ENCODE measurements at regions not wholly inside any gene's neighbourhood (a gene's known extent, or its start where the extent isn't known, plus 50 kb on each side); places are given as distances from the start of the nearest gene placed in this dataset.
"Not testable (repeated sequence)": the region's sequence is repeated elsewhere in the genome, so short reads cannot be mapped to it uniquely, and the experiment has no call there.

DNA sequence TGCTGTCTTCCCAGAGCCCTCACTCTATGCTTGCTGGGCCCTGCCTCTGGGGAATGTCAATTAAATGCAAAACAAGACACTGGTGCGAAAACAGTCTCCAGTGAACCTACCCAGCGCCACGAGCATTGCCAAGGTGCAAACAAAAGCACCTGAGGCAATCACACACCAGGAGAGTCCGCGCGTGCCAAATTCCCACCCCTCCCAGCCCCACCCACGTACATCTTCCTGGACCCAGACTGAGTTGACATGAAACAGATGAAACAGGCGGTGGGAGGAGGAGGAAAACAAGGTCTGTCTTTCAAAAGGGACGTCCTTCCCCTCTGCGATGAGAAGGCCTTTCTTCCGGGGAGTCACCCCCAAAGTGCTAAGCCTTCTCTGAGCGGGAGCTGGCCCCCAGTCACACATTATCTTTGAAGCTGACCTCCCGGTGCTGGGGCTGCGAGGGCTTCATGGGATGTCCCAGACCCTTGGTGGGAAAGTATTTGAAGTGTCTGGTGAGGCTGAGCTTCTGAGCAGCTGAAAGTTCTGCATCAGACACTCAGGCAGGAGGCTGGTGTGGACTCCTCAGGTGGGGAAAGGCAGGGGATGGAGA lies 200.4 kb downstream of the AXIN2 start:
- DNase-seq, result no peak

DNA sequence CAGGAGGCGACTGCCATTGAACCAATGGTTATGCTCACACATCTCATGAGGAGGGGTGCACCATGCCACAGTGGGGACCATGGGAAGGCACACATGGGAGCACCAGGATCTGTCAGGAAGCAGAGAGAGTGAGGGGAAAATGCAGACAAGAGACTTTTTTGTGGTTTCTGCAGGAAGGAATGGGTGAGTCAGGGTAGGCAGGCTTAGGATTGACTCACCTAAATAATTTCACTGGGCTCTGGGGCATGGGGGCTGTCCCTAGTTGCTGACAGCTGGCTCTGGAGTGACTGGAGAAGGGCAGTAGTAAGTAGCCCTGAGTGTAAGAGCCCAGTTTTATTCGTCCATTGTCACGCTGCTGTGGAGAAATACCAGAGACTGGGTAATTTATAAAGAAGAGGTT lies 202.4 kb downstream of the AXIN2 start:
- DNase-seq, result no peak

DNA sequence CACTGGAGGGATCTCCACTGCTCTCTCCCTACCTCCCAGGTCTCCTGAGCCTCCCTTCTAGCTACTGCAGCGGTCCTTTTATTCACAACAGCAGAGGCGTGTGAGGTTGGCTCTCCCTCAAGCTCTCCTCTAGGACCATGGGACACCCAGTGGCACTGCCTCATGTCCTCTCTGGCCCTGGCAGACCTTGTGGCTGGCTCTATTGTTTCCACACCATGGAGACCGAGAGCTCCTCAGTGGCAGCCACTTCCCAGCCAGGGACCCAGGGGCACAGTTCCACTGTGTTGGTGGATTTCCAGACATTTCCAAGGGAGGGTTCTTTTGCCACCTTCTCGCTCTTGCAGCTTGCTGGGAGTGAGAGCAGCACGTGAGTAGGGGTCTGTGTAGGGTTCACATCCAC lies 204.9 kb downstream of the AXIN2 start:
- no peak for DNase-seq

DNA sequence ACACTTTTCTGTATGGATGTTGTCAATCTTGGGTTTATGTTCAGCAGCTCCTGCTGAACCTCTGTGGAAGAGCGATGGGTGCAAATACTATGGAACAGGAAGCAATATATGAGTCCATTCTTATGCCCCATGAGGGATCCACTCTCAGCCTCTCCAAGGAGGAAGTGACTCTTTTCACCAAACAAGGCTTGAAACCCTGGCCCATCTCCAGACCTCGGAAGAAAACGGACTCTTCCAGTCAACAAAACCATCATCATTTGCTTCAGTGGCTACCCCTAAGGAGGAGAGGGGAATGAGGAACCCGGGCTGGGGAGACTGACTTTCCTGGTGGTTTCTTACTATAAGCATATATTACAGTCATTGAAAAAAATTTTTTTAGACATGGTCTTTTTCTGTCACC lies 206.2 kb downstream of the AXIN2 start:
- DNase-seq, result no peak

DNA sequence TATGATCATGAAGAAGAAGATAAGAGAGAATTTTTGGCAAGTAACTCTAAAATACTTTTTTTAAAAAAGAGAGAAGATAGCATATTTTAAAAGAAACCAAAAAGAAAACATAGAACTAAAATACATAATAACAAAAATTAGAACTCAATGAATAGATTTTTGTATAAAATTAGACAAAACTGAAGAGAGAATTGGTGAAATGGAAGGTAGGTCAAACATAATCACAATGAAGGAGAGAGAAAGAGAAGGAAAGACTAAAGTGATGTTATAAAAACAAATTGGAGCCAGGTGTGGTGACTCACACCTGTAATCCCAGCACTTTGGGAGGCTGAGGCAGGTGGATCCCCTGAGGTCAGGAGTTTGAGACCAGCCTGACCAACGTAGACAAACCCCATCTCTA lies 211.5 kb downstream of the AXIN2 start:
- no peak for DNase-seq

DNA sequence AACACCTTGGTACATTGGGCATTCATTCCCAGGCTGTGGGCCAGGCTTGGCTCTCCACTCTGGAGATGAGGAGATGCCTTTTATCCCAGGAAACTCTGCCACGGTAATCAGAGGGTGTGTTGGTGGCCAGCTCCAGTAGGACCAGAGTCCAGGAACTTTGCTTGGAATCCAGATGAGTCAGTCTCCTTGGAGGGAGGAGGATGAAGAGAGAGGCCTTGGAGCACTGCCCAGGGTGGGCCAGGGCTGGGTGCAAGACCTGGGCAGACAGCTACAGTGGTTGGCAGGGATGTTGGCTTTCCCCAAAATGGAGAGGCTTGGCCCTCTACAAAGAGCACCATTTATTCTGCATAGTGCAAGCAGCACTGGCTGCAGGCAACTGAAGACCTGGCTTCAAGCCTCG lies 209.0 kb downstream of the RGS9 start:
- no peak for DNase-seq

DNA sequence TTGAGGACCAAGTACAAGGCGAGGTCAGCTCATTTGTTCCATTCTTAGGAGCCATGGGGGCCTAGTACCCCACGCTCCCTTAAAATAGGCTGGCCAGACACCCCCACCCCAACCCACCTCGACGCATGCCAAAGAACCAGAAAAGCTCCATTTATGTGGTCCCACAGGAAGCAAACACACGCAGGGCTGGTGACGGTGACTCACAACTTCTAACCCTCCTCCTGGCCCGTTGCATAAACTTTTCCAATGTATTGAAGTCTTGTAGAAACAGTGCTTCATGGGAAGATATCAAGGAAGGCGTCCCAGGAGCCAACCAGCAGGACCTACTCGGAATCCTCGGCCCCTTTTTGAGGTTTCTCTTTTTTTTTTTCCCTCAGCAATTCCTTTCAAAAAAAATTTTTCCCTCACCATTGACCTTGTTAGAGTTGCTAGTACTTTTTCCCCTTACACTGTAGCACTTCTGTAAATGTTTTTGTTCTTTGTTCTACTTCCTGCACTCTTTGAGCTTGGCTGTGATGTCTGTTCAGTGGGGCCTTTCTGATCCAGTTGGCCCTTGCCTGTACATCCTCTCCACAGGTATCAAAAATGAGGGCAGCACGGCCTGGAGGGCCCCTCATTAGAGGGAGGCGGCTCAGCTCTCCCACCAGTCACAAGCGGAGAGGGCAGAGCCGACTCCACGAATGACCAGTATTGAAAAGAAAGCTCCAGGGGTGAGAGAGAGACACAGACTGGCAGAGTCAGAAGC lies 208.3 kb downstream of the RGS9 start:
- DNase-seq, result no peak

DNA sequence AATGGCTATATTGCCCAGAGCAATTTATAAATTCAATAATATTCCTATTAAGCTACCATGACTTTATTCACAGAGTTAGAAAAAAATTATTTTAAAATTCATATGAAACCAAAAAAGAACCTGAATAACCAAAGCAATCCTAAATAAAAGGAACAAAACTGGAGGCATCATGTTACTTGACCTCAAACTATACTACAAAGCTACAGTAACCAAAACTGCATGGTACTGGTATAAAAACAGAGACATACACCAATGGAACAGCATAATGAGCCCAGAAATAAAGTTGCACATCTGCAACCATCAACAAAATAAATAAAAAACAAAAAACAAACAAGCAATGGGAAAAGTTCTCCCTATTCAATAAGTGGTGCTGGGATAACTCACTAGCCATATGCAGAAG lies 203.2 kb downstream of the RGS9 start:
- DNase-seq, result no peak

DNA sequence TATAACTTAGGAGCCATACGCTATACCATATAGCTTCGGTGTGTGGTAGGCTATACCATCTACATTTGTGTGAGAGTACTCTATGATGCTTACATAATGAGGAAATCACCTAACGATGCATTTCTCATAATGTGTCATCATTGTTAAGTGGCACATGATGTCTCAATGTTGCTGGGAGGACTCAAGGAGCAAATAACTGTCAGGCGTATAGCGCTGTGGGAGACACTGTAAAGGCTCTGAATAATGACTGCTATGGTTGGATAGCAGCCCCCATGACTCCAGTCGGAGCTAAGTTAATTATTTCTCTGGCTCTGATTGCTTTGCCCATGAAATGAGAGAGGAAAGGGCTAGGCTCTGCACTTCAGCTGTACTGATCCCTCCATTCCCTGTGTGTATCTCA lies 197.2 kb downstream of the RGS9 start:
- no peak for DNase-seq

DNA sequence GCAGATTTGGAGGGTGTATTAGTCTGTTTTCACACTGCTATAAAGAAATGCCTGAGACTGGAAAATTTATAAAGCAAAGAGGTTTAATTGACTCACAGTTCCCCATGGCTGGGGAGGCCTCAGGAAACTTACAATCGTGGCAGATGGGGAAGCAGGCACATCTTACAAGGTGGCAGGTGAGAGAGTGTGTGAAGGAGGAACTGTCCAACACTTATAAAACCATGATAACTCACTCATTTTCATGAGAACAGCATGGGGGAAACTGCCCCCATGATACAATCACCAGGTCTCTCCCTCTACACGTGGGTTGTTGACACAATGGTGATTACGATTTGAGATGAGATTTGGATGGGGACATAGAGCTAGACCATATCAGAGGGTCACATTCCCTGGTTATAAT lies 195.6 kb downstream of the RGS9 start:
- no peak for DNase-seq

DNA sequence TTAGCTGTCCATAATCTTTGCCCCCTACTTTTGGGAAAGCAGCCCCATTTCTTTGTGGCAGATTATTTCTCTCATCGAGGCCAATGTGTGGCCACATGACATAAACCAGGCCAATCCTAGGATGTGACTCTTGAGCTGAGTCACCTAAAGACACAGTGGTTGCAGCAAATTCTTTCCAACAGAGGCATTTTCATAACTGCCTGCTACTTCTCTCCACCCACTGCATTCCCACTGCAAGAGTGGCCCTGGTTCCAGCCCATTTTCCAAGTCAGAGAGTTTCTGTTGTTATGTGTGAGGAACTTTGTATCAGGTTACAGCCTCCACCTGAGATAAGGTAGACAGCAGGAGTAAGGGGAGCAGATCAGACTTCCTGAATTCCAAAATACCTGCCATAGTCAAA lies 195.2 kb downstream of the RGS9 start:
- no peak for DNase-seq

DNA sequence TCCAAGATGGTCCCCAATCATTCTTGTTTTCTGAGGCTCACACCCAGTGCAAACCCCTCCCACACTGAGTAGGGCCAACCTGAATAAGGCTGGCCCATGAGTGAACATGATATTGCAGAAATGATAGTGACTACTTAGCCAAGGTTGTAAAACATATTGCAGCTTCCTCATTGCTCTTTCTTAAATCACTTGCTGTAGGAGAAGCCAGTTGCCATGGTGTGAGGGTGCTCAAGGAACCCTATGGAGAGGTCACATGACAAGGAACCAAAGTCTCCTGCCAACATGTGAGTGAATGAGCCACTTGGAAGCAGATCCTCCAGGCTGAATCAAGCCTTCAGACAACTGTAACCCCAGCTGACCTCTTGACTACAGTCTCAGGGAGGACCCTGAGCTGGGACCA lies 191.4 kb downstream of the RGS9 start:
- DNase-seq, result no peak

DNA sequence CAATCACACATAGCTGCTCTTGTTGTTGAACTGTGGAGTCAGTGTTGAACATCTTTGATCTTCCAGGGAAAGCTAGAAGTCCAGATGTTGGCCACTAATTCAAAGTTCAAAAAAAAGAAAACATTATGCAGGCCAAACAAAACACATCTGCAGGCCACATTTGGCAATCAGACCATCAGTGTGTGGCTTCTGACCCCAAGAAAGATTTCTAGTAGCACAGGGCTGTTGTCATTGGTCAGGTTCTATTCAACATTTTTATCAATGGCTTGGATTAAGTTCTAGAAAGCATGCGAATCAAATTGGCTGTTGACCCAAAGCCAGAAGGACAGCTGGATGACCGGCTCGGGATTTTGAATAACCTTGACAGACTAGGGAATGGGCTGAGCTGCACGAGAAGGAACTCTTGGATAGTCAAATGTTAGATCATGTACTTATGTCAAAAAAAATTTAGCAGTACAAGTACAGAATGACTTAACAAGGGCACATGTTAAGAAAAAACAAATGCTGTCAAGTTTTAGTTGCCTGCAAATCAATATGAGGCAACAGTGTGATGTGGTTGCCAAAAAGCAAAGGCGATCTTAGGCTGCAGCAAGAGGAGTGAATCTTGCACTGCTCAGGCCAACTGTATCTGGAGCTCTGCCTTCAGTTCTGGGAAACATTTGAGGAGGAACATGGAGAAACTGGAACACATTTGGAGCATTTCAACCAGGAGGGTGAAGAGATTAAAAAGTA lies 187.6 kb downstream of the RGS9 start:
- no peak for DNase-seq

DNA sequence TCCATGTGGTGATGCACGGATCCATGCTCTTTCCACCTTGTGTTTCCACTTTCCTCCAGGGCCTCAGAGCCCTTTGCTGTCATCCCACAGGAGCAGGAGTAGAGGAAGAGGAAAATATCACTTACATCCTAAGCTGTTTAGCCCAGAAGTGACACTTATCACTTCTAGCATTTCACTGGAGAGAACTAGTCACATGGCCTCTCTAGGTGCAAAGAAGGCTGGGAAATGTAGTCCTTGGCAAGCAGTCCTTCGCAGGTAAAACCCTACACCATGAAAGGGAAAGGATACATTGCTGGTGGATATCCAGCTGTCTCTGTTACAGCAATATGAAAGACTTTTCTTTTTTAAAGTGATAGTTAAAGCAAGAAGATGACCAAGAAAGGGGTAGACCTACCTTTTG lies 185.9 kb downstream of the RGS9 start:
- DNase-seq, result no peak

DNA sequence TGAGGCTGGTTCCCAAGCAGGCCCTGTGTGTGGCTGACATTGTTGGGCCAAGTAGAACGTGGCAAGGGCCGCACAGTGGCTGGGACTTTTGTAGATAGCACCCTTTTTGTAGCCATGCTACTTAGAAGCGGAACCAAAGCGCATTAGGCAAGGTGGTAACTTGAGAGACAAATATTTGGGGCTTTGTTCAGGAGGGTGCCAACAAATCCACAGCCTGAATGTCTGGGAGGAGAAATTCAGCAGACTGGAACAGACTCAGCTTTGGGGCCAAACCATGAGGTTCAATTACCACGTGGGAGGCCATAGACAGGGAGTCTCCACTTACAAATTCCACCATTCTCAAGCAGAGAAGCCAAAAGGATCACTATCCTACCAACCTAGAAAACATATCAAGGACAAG lies 183.7 kb downstream of the RGS9 start:
- DNase-seq, result no peak

DNA sequence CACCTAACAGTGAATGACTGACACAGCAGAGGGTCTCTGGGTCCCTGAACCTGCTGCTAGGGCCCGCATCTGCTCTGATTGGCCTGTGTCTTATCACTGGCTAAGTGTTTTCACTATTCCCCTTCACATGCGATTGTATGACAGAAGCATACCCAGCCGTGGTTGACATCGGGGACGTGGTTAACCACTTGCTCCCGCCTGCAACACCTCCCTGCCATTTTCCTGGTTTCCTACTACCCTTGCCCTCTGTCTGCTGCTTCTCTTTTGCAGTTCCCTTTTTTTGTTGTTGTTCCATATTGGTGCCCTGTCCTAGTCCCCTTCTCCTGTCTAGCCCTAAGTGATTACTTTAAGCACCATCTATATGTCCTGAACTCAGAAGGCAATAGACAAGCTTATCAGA lies 177.0 kb downstream of the RGS9 start:
- no peak for DNase-seq

DNA sequence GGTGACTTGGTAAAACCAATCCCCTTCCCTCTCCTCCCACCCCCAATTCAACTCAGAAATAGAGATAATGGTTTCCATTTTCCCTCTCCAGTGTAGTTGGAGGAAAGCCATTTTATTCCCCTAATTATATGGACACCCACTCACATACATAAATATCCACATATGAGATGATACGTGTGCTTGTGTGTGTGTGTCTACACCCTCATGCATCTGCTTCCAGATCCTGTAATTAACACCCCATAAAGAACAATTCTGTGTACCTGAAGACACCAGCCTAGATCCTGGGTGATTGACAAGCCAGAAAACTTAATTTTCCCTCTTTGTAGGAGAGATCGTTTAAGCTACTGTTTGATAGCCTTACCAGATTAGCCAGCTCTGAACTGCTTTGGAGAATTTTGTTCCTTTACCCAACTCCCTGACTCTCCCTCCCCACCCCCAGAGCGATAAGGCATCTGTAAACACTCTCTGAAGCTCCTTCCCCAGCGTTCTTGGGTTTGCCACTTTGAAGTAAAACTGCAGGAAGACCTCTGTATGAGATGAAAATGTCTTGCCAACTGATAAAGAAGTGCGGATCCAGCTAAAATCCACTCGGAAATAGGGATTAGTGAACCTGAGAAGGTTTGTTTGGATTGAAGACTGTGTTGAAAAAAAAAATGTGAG lies 175.7 kb downstream of the RGS9 start:
- DNase-seq, result no peak

DNA sequence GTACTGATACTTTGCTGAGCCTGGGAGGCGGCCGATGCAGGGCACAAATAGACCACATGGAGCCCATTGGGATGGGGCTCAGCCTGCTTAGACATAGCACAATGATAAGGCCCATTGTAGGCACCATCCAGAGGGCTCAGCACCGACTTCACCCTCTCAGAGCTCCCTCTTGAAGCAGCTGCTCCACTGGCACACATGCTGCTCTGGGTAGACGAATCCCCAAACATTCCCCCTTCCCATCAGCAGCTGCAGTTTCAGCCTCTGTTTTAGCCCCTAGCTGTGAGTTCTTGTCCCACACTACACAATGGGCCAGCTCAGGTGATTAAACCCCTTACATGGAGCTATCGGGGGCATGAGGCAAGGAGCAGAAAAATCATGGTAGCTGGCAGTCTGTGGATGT lies 174.1 kb downstream of the RGS9 start:
- DNase-seq, result no peak

DNA sequence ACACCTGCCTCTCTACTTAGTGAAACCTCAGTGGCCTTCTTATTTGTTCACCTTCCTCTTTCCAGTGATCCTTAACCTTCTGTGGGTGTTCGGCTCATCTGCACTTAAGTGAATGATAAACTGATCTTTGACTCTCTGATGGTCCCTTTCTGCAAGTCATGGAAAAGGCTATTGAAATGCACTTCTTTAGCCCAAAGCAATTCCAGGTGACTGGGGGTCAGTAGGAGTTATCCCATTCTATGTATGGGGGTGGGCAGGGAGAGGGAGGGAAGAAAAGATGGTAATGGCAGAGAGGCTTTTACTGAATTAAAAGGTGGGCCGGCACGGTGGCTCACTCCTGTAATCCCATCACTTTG lies 170.8 kb downstream of the RGS9 start:
- no peak for DNase-seq

DNA sequence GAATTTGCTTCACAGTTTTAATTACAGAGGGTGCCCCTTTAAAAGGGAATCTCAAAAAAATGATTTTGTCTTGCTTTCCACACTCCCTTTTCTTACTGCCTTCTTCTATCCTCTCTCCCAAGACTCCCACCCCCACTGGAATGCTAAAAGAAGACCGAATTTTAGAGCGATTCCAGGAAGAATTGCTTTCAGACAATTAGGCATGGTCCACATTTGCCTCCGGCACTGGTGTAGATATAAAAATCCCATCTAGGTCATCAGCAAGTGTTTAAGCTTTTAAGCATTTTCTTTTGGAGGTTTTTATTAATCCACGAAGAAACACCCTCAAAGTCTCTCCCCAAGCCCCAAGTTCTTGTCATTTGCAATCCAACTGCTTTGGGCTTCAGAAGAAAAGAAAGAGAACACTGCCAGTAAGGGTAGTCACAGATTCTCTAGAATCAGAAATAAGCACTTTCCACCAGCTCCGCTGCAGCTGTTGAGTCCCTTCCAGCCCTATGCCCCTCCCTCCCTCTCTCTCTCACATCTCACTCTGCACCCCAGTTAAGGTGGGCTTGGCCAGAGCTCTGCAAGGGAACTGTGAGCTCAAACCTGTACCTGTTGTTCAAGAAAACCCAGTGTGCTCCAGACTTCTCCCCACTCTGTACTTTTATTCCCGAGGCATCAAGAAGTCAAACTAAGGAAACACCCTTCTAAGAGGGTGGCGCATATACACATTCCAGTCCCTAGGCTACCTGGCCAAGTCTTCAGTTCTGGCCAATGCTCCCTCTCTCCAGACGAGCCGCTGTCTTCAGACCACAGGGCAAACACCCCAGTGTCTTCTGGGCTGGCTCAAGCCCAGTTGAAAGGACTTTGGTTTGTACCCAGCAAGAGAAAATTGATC lies 170.2 kb downstream of the RGS9 start:
- DNase-seq, result no peak

DNA sequence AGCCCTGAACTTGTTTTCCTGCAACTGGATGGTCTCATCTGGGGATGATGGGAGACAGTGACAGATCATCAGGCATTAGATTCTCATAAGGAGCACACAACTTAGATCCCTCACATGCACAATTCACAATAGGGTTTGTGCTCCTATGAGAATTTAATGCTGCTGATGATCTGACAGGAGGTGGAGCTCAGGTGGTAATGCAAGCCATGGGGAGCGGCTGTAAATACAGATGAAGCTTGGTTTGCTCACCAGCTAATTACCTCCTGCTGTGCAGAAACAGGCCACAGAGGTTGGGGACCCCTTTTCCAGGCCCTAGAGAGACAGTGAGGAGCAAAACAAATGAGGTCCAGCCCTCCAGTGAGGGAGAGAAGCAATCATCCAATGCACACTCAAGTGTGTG lies 168.6 kb downstream of the RGS9 start:
- no peak for DNase-seq

DNA sequence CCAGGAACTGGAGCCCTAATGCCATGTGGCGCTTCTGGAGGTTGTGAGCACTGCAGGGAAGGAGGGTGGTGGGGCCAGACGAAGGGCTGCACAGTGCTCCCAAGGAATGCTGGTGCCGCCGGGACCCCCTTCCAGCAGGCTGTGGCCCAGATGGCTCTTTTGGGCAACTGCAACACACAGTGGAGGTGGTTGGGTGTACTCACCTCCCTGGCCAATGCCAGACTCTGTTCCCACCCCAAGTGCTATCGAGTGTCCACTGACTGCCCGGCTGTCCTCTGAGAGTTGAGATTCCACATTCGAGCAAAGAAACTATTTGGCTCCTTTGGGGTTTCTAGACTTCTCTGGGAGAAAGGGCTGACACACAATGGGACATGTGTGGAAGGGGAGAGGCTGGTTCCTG lies 167.9 kb downstream of the RGS9 start:
- DNase-seq, result no peak

DNA sequence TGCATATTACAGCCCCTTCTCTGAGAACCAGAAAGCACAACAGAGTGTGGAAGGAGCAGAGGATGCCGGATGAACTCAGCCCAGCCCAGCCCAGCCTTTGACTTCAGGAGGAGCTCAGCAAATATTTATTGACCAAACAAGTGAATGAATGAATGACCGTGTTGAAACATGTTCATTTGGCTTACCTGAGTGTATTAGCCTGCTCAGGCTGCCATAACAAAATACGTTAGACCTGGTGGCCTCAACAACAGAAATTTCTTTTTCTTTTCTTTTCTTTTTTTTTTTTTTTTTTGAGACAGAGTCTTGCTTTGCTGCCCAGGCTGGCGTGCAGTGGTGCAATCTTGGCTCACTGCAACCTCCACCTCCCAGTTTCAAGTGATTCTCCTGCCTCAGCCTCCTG lies 164.7 kb downstream of the RGS9 start:
- DNase-seq, result not testable (repeated sequence)
